Subcutaneous abdominal adipose tissue (tissue), 5 donors: ENCODE measurements at regions not wholly inside any gene's neighbourhood (a gene's known extent, or its start where the extent isn't known, plus 50 kb on each side); places are given as distances from the start of the nearest gene placed in this dataset.

Source experiments
- H3K27ac ChIP-seq: one replicate; pipeline ENCODE4 v1.7.0; 2013; ENCODE audit warnings: low read depth, mild to moderate bottlenecking, inconsistent platforms, low read length, moderate library complexity
- H3K27me3 ChIP-seq, 5 donors: one replicate each; pipeline ENCODE4 v1.7.0; 2013; ENCODE audit warnings: low read length in 5 of 5, inconsistent platforms in 1 of 5; ENCODE audit not compliant: control insufficient read depth in 5 of 5, insufficient read depth in 4 of 5
- H3K36me3 ChIP-seq, 5 donors: one replicate each; pipeline ENCODE4 v1.7.0; 2013; ENCODE audit warnings: low read length in 5 of 5; ENCODE audit not compliant: control insufficient read depth in 5 of 5, insufficient read depth in 5 of 5
- H3K4me1 ChIP-seq, 5 donors: one replicate each; pipeline ENCODE4 v1.7.0; 2013; ENCODE audit warnings: low read length in 5 of 5, mild to moderate bottlenecking in 3 of 5, moderate library complexity in 1 of 5; ENCODE audit not compliant: control insufficient read depth in 5 of 5, insufficient read depth in 5 of 5
- H3K4me3 ChIP-seq, 5 donors: one replicate each; pipeline ENCODE4 v1.7.0; 2013; ENCODE audit warnings: low read length in 5 of 5, low read depth in 1 of 5
- H3K9ac ChIP-seq, 5 donors: one replicate each; pipeline ENCODE4 v1.7.0; 2013; ENCODE audit warnings: low read length in 5 of 5, mild to moderate bottlenecking in 4 of 5, moderate library complexity in 3 of 5
- H3K9me3 ChIP-seq, 5 donors: one replicate each; pipeline ENCODE4 v1.7.0; 2013; ENCODE audit warnings: low read length in 5 of 5; ENCODE audit not compliant: control insufficient read depth in 5 of 5
- donor health status: healthy.
- donor health status: healthy.
- donor health status: healthy.
- donor health status: healthy.
- donor health status: healthy.

GRCh38 chr5:114070093-114070722 lies 291.7 kb upstream of the KCNN2 start:
- peaks cover 0 to 3% (median 0%) of the 10 kb centered on the region in 5 donors for H3K36me3 ChIP-seq
- H3K4me3 ChIP-seq, result no peak overlapping the region
- H3K4me1 ChIP-seq, result no peaks in the 10 kb centered on the region
- H3K9ac ChIP-seq, result no peak overlapping the region
- no peaks in the 10 kb centered on the region for H3K27me3 ChIP-seq
- no peak overlapping the region for H3K27ac ChIP-seq
- no peaks in the 10 kb centered on the region for H3K9me3 ChIP-seq

- H3K36me3 ChIP-seq, result no peaks in the 10 kb centered on the region
- no peaks in the 10 kb centered on the region for H3K27me3 ChIP-seq
These were observed 272.6 kb upstream of the KCNN2 start for GRCh38 chr5:114089259-114089658.

GRCh38 chr5:114097570-114097969 lies 264.3 kb upstream of the KCNN2 start:
- Histone ChIP-seq H3K4me1 (no peaks in the 10 kb centered on the region), H3K27me3 (no peaks in the 10 kb centered on the region), H3K4me3 (no peak overlapping the region), H3K9me3 (peaks cover 0 to 5% (median under 1%) of the 10 kb centered on the region in 5 donors), H3K27ac (no peak overlapping the region), H3K9ac (no peak overlapping the region), H3K36me3 (no peaks in the 10 kb centered on the region)

More at GRCh38 chr5:114089259-114089658, 272.6 kb upstream of the KCNN2 start:
- no peak overlapping the region for H3K4me3 ChIP-seq
- peaks cover 0 to 11% (median 8%) of the 10 kb centered on the region in 5 donors for H3K9me3 ChIP-seq
- H3K27ac ChIP-seq, result no peak overlapping the region
- H3K4me1 ChIP-seq, result no peaks in the 10 kb centered on the region
- no peak overlapping the region for H3K9ac ChIP-seq

GRCh38 chr5:114099161-114099560 lies 262.7 kb upstream of the KCNN2 start:
- H3K4me3 ChIP-seq, result no peak overlapping the region
- H3K36me3 ChIP-seq, result no peaks in the 10 kb centered on the region
- H3K27ac ChIP-seq, result no peak overlapping the region
- H3K9me3 ChIP-seq, result no peaks in the 10 kb centered on the region
- no peaks in the 10 kb centered on the region for H3K27me3 ChIP-seq
- no peak overlapping the region for H3K9ac ChIP-seq
- H3K4me1 ChIP-seq, result no peaks in the 10 kb centered on the region

- no peaks in the 10 kb centered on the region for H3K4me1 ChIP-seq
- no peak overlapping the region for H3K4me3 ChIP-seq
- no peak overlapping the region for H3K9ac ChIP-seq
- no peaks in the 10 kb centered on the region for H3K36me3 ChIP-seq
- no peak overlapping the region for H3K27ac ChIP-seq
- H3K9me3 ChIP-seq, result no peaks in the 10 kb centered on the region
- H3K27me3 ChIP-seq, result no peaks in the 10 kb centered on the region
These were observed 260.7 kb upstream of the KCNN2 start for GRCh38 chr5:114101153-114101552.

- Histone ChIP-seq H3K27ac (no peak overlapping the region), H3K27me3 (no peaks in the 10 kb centered on the region), H3K4me3 (no peak overlapping the region), H3K9ac (no peak overlapping the region), H3K9me3 (no peaks in the 10 kb centered on the region), H3K4me1 (no peaks in the 10 kb centered on the region), H3K36me3 (no peaks in the 10 kb centered on the region)
These were observed 248.3 kb upstream of the KCNN2 start for GRCh38 chr5:114113604-114114003.

- no peak overlapping the region for H3K4me3 ChIP-seq
- no peaks in the 10 kb centered on the region for H3K27me3 ChIP-seq
- no peaks in the 10 kb centered on the region for H3K36me3 ChIP-seq
- H3K9me3 ChIP-seq, result no peaks in the 10 kb centered on the region
- H3K4me1 ChIP-seq, result no peaks in the 10 kb centered on the region
- no peak overlapping the region for H3K9ac ChIP-seq
- no peak overlapping the region for H3K27ac ChIP-seq
These were observed 244.9 kb upstream of the KCNN2 start for GRCh38 chr5:114116981-114117380.

- H3K27me3 ChIP-seq, result no peaks in the 10 kb centered on the region
- no peak overlapping the region for H3K27ac ChIP-seq
- no peak overlapping the region for H3K4me3 ChIP-seq
- H3K36me3 ChIP-seq, result no peaks in the 10 kb centered on the region
- no peaks in the 10 kb centered on the region for H3K4me1 ChIP-seq
- H3K9me3 ChIP-seq, result no peaks in the 10 kb centered on the region
- no peak overlapping the region for H3K9ac ChIP-seq
These were observed 243.4 kb upstream of the KCNN2 start for GRCh38 chr5:114118511-114118910.

GRCh38 chr5:114120166-114120565 lies 241.7 kb upstream of the KCNN2 start:
- no peaks in the 10 kb centered on the region for H3K36me3 ChIP-seq
- H3K27ac ChIP-seq, result no peak overlapping the region
- no peaks in the 10 kb centered on the region for H3K9me3 ChIP-seq
- no peaks in the 10 kb centered on the region for H3K4me1 ChIP-seq
- H3K27me3 ChIP-seq, result no peaks in the 10 kb centered on the region
- no peak overlapping the region for H3K4me3 ChIP-seq
- H3K9ac ChIP-seq, result no peak overlapping the region

GRCh38 chr5:114122852-114123251 lies 239.0 kb upstream of the KCNN2 start:
- Histone ChIP-seq H3K9me3 (no peaks in the 10 kb centered on the region), H3K4me1 (no peaks in the 10 kb centered on the region), H3K4me3 (no peak overlapping the region), H3K27me3 (no peaks in the 10 kb centered on the region), H3K27ac (no peak overlapping the region), H3K9ac (no peak overlapping the region), H3K36me3 (no peaks in the 10 kb centered on the region)
